HepG2 (cell line): ENCODE measurements at regions not wholly inside any gene's neighbourhood (a gene's known extent, or its start where the extent isn't known, plus 50 kb on each side); places are given as distances from the start of the nearest gene placed in this dataset.

Source experiments
- ATF7 ChIP-seq, 2 experiments: fragments of 450-650 bp in 1 of 2; sonication (generic) in 1 of 2; formaldehyde crosslinking in 1 of 2; IDR thresholded peaks; 2 replicates each; pipeline versions ENCODE4 v1.4.0 to v1.6.1; 2016 to 2020; ENCODE audit warnings: antibody characterized with exemption in 1 of 2, mild to moderate bottlenecking in 1 of 2, missing genetic modification reagents in 1 of 2
- CTCF ChIP-seq: sonication (generic); formaldehyde crosslinking; IDR thresholded peaks from 2 replicates; pipeline ENCODE4 v1.5.0; 2020; ENCODE audit warnings: mild to moderate bottlenecking, missing genetic modification reagents, moderate library complexity
- FOXK2 ChIP-seq: fragments of 450-650 bp; IDR thresholded peaks from 2 replicates; pipeline ENCODE4 v1.6.1; 2016
- HDAC2 ChIP-seq: sonication (generic); formaldehyde crosslinking; IDR thresholded peaks from 2 replicates; pipeline ENCODE4 v1.4.0; 2020; ENCODE audit warnings: missing genetic modification reagents
- NR2F6 ChIP-seq, 2 experiments: IDR thresholded peaks; 2 replicates each; pipeline ENCODE4 v1.6.1; 2016; ENCODE audit warnings: antibody characterized with exemption in 1 of 2, mild to moderate bottlenecking in 1 of 2
- REST ChIP-seq, 2 experiments: IDR thresholded peaks; 2 replicates each; pipeline ENCODE4 v1.6.1; 2011 to 2012; ENCODE audit warnings: low read length in 2 of 2, borderline replicate concordance in 1 of 2, low read depth in 1 of 2, mild to moderate bottlenecking in 1 of 2, moderate library complexity in 1 of 2
- RFXAP ChIP-seq: sonication (generic); formaldehyde crosslinking; IDR thresholded peaks from 2 replicates; pipeline ENCODE4 v1.4.0; 2020; ENCODE audit warnings: missing genetic modification reagents, borderline replicate concordance
- TAF1 ChIP-seq: sonication (generic); formaldehyde crosslinking; IDR thresholded peaks from 2 replicates; pipeline ENCODE4 v1.4.0; 2020; ENCODE audit warnings: missing genetic modification reagents
- TEF ChIP-seq: sonication (generic); formaldehyde crosslinking; IDR thresholded peaks from 2 replicates; pipeline ENCODE4 v1.5.0; 2020; ENCODE audit warnings: missing genetic modification reagents
- TP53 ChIP-seq: sonication (generic); formaldehyde crosslinking; conservative IDR thresholded peaks from 2 replicates; pipeline ENCODE4 v1.4.0; 2020; ENCODE audit warnings: missing genetic modification reagents
- ZNF274 ChIP-seq: sonication (generic); formaldehyde crosslinking; IDR thresholded peaks from 2 replicates; pipeline ENCODE4 v1.5.1; 2020; ENCODE audit warnings: mild to moderate bottlenecking, missing genetic modification reagents
- ZNF770 ChIP-seq: sonication (generic); formaldehyde crosslinking; IDR thresholded peaks from 2 replicates; pipeline ENCODE4 v1.5.0; 2020; ENCODE audit warnings: mild to moderate bottlenecking, missing genetic modification reagents
- ZNF83 ChIP-seq: sonication (generic); formaldehyde crosslinking; IDR thresholded peaks from 2 replicates; pipeline ENCODE4 v1.4.0; 2020; ENCODE audit warnings: missing genetic modification reagents, mild to moderate bottlenecking, borderline replicate concordance
- ZSCAN29 ChIP-seq: sonication (generic); formaldehyde crosslinking; conservative IDR thresholded peaks from 2 replicates; pipeline ENCODE4 v1.4.0; 2020; ENCODE audit warnings: mild to moderate bottlenecking, missing genetic modification reagents

- TF ChIP-seq FOXK2 (no peak), ZNF274 (no peak), CTCF (CRISPR knock-in tag) (no peak), TP53 (CRISPR knock-in tag) (no peak), NR2F6 (IDR thresholded peaks at IDR 0.05) (no peak), NR2F6 (CRISPR knock-in tag; IDR thresholded peaks at IDR 0.05) (no peak), HDAC2 (CRISPR knock-in tag) (no peak), ZNF83 (no peak), REST (IDR thresholded peaks at IDR 0.05; ENCODE audit: borderline replicate concordance in 1 of 2, low read depth in 1 of 2, low read length in 2 of 2) (no peak), ATF7 (IDR thresholded peaks at IDR 0.05) (no peak), ATF7 (CRISPR knock-in tag; IDR thresholded peaks at IDR 0.05) (no peak), ZNF770 (no peak), TAF1 (no peak), RFXAP (CRISPR knock-in tag) (no peak), TEF (CRISPR knock-in tag) (no peak), ZSCAN29 (CRISPR knock-in tag) (no peak)
Measured at GRCh38 chr5:107739661-107740060, 68.9 kb upstream of the EFNA5 start.
